TTC549 (cell line): ENCODE measurements at regions not wholly inside any gene's neighbourhood (a gene's known extent, or its start where the extent isn't known, plus 50 kb on each side); places are given as distances from the start of the nearest gene placed in this dataset.
"Not testable (repeated sequence)": the region's sequence is repeated elsewhere in the genome, so short reads cannot be mapped to it uniquely, and the experiment has no call there.

Experiments used
- FAIRE-seq: peaks from 2 replicates; lab custom pipeline; 2012; peaks lifted over from hg19 to GRCh38; lab: Jason Lieb, UNC

DNA sequence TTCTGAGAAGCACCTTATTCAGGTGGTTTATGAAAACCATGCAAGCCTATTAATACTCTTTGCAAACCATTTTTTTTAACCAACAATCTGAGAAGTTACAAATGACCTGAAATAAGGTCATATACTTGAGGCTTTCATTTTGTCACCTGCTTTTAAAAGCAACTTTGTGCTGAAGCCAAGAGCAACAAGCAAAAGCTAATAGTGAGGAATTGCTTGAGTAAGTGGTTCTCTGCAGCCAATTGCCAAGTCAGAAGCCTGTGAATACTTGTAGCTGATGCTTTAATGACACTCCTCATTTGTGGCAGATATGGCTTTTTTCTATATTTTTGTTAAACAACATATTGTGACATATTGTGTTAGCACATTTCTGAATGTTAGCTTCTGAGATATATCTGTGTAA lies 126.7 kb upstream of the ZNF608 start:
- no peak for FAIRE-seq

DNA sequence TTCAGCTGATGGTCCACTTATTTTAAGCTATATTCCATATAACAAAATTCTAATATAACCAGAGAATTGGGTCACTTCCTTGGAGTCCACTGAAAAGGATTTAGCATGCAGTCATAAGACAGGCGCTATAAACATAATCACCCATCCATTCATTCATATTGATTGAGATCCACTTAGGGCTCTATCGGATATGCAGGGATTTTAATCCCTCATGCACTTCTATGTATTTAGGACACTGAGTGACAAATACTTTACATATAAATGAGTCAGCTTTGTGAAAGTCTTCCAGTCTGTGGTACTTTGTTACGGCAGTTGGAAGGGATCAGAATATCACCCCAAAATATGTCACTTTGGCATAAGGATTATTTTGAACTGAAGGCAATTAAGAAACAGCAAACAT lies 127.3 kb upstream of the ZNF608 start:
- FAIRE-seq = no peak

DNA sequence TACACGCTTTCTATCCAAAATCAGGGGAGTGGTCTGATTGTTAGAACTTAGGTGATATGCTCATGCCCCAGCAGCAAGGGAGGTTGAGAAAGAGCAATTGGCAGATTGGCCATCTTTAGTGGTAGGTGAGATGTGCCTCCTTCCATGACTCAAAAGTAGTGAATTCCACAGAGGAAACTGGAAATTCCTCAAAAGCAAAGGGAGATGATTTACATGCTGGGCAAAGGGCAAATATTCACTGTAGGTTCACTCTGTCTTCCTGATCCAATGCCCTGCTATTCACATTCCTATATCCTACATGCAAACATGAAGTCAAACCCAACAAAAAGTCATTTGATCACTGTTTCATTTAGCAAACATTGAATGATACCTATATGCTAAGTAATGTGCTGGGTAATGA lies 130.1 kb upstream of the ZNF608 start:
- no peak for FAIRE-seq

DNA sequence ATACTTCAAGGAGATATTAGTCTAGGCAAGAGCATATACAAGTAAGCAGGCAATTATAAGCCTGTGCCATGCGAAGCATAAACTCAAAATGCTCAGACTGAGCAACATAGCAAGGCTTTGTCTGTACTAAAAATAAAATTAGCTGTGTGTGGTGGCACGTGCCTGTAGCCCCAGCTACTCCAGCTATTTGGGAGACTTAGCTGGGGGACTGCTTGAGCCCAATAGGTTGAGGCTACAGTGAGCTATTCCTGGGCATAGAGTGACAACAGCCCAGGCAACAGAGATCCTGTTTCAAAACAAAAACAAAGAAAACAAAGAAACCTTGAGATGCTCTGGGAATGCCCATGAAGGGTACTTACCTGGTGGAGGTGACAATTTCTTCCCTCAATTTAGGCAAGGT lies 130.5 kb upstream of the ZNF608 start:
- no peak for FAIRE-seq

DNA sequence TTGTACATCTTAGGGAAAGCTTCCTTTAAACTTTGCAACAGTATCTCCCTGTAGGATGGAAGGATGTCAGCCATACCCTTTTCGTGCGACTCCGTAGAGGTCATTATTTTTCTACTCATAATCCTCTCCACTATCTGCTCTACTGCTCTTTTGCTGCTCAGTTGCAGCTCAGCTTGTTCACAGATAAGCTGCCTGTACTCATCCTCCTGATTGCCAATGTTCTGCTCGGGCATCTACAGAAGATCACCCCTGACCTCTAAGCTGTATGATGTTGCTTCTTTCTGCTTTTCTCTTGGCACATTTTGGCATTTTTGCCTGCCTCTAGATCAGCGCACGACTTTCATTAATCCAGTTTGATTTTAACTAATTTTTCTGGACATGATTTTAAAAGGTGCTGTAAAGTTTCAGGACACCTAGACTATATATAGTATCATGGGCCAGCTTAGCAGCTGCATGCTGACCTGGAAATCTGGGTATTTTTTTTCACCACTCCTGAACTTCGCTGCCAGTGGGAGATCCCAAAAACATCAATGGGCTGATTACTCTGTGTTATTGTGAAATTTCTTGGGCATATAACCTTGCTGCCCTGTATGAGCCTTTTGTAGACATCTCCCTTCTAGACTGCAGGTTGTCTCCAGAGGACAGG lies 131.2 kb upstream of the ZNF608 start:
- FAIRE-seq = no peak

DNA sequence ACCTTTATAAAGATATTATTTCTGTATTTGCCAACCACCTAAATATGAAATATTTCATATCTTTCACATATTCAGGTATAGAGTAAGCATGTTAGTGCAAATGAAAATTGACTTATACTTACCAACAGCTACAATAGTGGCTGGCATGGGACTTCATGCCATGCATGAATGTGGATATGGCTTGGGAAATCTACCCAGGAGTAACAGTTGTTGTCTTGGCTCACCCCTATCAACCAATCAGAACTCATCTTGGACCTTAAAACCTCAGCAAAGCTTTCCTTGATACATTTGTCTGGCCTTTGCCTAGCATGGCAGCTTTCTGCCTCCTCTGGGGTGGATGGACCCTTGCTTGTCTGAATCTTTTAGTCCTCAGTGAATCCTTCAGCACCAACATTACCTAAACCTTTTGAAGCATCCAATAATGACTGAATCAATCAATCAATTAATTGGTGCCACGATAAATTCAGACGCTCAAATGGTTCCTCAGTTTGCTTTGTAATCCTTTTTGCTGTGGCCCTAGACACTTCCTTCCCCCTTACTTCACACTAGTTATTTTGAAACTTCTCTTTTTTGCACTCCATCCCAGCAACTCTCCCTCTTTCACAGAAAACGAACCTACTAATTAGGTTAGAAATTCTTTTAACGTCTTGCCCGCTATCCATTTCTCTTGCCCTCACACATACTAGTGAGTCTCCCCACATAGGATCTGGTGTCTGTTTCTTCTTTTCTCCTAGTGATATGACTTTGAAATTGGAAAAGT lies 132.3 kb upstream of the ZNF608 start:
- FAIRE-seq = no peak

DNA sequence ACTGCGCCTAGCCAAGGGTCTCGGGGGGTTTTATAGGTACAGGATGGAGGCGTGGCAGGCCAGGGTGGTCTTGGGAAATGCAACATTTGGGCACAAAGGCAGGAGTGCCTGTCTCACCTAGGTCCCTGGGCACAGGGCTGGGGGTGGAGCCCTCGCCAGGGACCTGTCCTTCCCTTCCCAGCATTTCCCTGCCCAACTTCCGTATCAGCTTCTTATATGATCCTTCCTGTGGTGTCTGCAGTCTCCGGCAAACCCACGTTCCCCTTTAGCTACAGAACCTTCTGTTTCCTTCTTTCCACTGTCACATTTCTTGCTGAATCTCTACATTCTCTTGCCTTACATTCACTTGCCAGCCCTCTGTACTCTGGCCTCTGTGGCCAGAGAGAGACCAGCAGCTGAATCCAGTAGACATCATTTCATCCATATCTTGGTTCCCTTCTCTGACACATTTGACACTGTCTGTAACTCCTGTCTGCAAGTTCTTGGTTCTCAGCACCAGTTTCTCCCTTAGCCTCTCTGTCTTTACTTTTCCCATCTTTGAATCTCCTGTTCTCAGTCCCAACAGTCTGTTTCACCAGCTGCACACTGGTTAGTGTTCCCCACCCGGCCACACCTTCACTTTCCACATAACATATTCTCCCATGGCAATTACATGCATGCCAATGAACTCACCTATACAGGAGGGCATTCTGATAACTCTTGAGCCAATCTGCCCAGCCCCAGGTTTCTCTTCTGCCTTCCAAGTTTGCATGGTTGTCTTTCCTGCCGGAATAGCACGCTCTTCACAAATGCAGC lies 134.7 kb upstream of the ZNF608 start:
- no peak for FAIRE-seq

DNA sequence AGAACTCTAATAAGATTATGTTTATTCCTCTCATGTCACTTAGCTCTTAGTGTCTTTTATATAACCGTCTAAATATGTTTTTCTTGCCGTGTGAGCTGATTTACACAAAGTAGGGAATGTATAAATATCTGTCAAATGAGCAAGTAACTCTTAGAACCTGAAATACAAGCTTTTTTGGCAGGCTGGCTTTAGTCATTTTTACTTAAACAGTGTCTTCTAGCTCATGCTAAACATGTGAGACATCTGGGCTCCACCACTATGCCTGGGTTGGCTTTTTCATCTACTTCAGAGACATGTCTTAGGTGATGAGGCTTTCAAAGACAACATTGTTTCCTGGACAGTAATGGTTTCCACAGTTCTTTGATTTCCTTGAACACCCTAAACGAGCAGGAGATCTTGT lies 137.2 kb upstream of the ZNF608 start:
- no peak for FAIRE-seq

DNA sequence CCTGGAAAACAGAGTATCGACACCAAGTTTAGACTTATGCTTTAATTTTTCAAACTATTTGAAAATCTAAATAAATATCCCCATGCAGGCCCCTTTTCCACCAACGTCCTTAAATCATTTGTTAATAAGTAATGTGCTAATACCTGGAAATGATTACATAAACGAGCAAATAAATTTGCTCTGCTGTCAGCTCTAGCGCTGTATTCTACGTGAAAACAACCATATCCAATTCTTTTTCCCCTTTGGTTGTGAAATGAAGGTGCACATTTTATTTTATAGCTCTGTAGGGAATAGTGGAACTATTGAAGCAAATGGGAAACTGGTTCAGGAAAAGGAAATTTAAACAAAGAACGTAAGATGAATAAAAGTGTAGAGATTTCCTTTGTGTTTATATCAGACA lies 137.7 kb upstream of the ZNF608 start:
- FAIRE-seq = no peak

DNA sequence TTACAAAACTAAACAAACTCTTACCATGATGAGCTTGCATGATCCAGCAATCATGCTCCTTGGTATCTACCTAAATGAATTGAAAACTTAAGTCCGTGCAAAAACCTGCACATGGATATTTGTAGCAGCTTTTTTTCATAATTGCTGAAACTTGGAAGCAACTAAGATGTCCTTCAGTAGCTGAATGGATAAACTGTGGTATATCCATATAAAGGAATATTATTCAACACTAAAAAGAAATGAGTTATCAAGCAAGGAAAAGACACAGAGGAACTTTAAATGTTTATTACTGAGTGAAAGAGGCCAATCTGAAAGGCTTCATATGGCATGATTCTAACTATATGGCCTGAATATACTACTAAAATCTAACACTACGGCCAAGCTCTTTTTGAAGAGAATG lies 139.1 kb upstream of the ZNF608 start:
- no peak for FAIRE-seq

DNA sequence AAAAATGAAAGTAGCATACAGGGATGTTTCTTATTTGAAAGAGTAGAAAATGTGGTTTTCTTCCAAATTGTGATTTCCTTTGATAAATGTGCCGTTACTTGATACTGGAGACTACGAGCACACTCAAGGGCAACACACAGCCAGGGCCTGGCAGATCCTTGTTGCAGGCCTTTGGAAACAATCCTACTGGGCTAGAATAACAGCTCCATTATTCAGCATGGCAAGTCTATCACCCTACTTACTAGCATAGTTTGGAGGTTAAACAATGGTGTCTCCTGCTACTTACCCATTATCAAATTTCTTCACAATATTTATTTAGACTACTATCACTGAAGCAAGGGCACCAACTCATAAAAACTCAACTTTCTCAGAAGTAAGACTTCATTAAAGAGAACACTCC lies 140.8 kb upstream of the ZNF608 start:
- FAIRE-seq = no peak

DNA sequence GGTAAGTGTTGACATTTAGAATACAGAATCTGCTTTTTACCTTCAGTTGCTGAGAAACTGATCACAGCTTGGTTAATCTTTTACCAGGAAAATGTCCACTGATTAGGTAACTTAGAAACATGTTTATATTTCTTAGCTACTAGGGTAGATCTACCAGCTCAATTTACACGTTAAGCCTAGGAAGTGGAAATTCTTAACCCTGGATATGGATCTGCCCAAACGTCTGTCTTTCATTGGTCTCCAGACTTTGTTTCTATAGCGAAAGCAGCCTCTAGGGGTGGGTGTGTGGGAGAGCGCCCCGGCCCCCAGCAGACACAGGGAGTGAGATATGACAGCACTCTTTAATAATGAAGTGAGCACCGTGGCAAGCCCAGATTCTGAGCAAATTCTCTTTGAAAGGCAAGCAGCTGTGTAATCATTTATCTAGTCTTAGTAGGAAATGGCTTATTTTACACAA lies 141.6 kb upstream of the ZNF608 start:
- no peak for FAIRE-seq

DNA sequence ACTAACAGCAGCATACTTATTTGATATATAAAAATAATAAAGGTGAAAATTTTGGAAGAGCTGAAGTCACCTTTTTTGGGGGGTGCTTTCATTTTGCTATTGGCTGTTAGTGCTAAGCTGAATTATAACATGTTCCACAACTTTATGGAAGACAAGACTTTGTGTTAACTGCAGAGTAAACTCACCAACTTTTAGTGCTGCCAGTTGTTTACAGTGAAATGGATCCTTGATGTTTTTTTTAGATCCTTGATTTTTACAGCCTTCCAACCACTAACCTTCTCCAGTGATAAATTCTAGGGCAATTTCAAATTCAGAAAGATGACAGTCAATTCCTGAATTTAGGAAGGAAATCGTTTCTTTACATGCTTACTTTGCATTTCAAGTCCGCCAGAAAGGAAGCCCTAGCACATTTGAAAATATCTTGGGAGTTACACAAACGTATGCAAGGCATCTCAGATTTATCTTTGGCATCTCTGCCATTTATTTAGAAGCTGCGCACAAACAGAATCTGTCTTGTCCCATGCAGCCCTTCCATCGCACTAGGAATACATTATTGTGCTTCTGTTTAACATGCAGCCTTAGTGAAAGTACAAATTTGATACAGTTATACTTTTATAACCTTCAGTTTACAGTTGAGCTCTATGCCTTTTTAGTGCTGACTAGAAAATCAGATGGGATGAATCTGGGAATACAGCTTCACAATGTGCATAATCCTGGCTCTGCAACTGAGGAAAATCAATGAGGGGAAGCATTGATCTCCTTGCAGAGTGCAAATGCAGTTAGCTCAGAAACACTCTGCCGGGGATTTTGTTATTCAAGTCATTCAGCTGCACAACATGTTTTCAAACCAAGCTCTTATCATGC lies 142.4 kb upstream of the ZNF608 start:
- FAIRE-seq = no peak

DNA sequence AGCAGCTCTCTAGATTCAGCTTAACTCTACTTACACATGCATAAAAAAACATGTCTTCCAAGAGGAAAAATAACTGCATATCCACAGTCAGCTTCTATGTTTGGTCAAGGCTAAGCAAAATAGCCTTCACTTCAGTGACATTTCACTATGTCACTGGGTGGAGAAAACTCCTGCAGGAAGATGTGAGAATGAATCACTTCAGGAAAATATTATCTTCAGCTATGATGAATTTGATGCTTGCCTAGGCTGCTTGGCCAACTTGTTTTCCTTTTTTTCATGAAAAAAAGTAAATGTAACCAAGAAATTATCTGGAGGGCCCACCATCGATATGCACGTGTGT lies 143.0 kb upstream of the ZNF608 start:
- FAIRE-seq = no peak

DNA sequence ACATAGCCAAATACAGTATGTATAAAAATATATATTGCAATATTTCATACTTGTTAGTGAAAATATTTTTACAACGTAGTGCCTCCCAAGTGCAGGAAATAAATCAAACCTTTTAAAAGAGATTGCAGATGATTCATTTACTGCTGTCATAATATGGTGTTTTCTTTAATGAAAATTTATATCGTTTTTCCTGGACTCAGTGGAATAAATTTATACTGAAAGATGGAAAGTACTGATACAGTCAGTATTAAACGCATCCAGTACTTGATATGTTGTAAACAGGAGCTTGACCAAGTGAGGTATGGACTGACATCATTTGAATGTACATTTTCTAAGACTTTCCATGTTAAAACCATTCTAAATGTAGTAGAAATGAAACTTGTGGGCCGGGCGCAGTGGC lies 143.4 kb upstream of the ZNF608 start:
- no peak for FAIRE-seq

DNA sequence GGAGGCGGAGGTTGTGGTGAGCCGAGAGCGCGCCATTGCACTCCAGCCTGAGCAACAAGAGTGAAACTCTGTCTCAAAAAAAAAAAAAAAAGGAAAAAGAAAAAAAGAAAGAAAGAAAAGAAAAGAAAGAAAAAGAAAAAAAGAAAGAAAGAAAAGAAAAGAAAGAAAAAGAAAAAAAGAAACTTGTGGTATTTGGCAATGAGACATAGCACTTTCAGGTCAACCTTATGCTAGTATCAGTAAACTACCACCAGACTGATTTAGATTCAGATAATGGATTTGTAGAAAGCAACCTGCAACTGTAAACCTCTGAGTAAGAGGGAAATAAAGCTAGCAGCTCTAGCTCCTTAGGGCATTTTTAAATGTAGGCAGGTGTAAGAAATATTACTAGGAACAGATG lies 144.0 kb upstream of the ZNF608 start:
- FAIRE-seq = not testable (repeated sequence)

DNA sequence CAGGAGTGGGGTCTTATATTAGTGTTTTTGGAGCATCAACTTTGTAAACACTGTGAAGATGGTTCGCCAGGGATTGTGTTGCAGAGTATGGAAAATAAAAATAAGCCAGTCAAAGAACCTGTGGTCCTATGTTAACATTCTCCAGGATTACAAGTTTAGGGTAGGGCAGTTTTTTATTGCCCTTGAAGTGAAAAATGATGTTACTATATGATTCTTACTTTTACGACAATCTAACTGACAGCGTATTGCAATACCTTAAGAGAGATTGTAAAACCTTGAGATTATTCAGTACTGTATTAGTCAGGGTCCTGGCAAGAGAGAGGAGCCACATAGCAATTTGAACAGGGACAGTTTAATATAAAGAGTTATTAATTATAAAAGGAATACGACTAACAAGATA lies 144.7 kb upstream of the ZNF608 start:
- FAIRE-seq = no peak

DNA sequence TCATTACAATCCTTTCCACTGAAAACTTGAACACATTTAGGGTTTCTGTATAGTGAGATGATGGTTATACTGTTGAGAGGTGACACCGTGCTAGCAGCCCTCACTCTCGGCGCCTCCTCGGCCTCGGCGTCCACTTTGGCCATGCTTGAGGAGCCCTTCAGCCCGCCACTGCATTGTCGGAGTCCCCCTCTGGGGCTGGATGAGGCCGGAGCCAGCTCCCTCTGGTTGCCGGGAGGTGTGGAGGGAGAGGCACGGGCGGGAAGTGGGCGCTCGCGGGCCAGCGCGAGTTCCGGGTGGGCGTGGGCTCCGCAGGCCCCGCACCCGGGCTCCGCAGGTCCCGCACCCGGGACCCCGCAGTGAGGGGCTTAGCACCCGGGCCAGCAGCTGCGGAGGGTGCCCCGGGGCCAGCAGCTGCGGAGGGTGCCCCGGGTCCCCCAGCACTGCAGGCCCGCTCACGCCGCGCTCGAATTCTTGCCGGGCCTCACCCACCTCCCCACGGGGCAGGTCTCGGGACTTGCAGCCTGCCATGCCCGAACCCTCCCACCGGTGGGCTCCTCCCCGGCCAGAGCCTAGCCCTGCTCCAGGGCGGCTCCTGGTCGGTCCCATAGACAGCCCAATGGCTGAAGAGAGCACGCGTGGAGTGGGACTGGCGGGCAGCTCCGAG lies 145.9 kb upstream of the ZNF608 start:
- no peak for FAIRE-seq

DNA sequence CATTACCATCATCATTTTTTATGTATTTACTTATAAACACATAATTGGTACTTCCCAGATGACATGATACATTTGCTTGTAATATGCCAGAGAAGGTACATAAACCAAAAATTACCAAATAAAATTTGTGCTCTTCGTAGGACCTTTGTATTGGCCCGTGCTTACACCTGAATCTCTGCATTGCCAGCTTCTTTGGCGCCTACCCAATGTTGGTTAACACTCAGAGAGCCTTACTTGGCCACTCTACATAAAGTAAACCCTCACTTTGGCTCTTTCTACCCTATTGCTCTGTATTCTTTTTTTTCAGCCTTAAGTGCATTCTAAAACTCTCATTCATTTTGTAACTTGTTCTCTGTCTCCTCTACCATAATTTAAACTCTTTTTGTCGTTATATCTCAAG lies 148.1 kb upstream of the ZNF608 start:
- FAIRE-seq = no peak

DNA sequence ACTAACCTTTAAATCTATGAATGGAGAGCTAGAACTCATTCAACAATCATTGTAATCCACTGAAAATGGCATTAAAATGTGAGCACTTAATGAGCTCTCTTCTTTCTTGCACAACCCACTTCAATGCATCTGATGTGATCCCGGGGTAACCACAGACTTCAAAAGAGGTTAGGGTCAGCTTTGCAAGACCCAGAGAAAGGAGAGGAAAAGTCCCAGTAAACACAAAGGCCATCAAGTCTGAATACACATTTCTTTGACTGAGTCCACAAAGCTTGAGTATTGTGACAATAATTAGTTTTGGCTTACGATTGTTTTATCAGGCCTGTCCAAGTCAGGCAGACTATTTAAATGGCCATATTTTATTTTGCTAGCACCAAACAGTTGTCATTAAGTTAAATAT lies 148.8 kb upstream of the ZNF608 start:
- no peak for FAIRE-seq

DNA sequence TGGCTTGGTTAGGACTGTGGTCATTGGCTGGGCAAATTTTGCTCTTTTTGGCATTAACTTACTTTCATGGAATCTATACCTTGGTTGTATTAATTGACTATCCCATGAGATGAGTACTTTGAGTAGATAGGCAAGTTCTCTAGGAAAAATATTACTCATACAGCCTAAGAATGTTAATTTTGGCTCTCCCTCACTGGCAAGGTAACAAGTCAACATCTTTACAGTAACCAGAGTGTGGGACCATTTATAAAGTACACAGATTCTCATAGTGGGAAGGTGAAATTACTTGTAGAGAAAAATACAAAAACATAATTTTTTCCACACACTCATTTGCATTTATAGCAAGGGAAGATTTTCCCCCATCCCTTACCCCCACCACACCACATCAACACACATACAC lies 154.6 kb upstream of the ZNF608 start:
- FAIRE-seq = no peak
